Neural crest cell (in vitro differentiated cells): ENCODE measurements at regions not wholly inside any gene's neighbourhood (a gene's known extent, or its start where the extent isn't known, plus 50 kb on each side); places are given as distances from the start of the nearest gene placed in this dataset.

Experiments
- DNase-seq: peaks from one replicate; pipeline ENCODE4 v3.0.0; 2021; ENCODE audit warnings: low read depth, mixed read lengths, low spot score
- H3K27ac Mint-ChIP-seq: one replicate; pipeline ENCODE4 v1.8.0; 2021; ENCODE audit warnings: mild to moderate bottlenecking, mixed read lengths; ENCODE audit not compliant: unreplicated experiment
- H3K27me3 Mint-ChIP-seq: 2 replicates; pipeline ENCODE4 v1.8.0; 2021; ENCODE audit warnings: low read depth, mild to moderate bottlenecking, mixed read lengths
- H3K36me3 Mint-ChIP-seq: 2 replicates; pipeline ENCODE4 v1.8.0; 2021; ENCODE audit warnings: low read depth, mild to moderate bottlenecking, mixed read lengths
- H3K4me1 Mint-ChIP-seq: 2 replicates; pipeline ENCODE4 v1.8.0; 2021; ENCODE audit warnings: mixed read lengths
- H3K4me3 Mint-ChIP-seq: one replicate; pipeline ENCODE4 v1.8.0; 2021; ENCODE audit warnings: mild to moderate bottlenecking, mixed read lengths
- H3K9me3 Mint-ChIP-seq: 2 replicates; pipeline ENCODE4 v1.8.0; 2021; ENCODE audit warnings: mixed read lengths
- TF ChIP-seq, protein P1 (sequence below): fragments of 200-600 bp; sonication (generic); conservative IDR thresholded peaks from 2 replicates; pipeline ENCODE4 v1.5.0; 2021; ENCODE audit warnings: antibody characterized with exemption, mild to moderate bottlenecking

DNA sequence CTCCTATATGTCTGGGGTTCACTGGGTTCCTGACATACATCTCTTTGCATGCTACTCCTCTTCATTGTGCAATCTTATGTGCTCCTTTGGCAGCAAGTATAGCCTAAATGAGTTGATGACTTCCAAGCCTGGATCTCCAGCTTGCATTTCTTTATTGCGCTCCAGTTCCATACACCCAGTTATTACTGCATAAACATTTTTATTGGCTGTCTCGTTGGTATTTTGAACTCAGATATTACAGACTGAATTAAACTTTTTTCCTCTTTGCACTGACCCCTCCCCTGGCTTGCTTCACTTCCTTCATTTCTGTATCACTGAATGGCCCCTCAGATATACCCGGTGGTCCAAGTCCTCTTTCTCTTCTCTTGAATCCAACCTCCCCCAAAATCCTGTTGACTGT, 219.2 kb downstream of the MC4R start:
- H3K27me3 Mint-ChIP-seq, result no peaks in the 10 kb centered on the region
- no peaks in the 10 kb centered on the region for H3K36me3 Mint-ChIP-seq
- DNase-seq, result no peak
- H3K9me3 Mint-ChIP-seq, result no peaks in the 10 kb centered on the region
- TF ChIP-seq, protein P1, sequence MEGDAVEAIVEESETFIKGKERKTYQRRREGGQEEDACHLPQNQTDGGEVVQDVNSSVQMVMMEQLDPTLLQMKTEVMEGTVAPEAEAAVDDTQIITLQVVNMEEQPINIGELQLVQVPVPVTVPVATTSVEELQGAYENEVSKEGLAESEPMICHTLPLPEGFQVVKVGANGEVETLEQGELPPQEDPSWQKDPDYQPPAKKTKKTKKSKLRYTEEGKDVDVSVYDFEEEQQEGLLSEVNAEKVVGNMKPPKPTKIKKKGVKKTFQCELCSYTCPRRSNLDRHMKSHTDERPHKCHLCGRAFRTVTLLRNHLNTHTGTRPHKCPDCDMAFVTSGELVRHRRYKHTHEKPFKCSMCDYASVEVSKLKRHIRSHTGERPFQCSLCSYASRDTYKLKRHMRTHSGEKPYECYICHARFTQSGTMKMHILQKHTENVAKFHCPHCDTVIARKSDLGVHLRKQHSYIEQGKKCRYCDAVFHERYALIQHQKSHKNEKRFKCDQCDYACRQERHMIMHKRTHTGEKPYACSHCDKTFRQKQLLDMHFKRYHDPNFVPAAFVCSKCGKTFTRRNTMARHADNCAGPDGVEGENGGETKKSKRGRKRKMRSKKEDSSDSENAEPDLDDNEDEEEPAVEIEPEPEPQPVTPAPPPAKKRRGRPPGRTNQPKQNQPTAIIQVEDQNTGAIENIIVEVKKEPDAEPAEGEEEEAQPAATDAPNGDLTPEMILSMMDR, result no peak
- no peak overlapping the region for H3K4me3 Mint-ChIP-seq
- no peak overlapping the region for H3K27ac Mint-ChIP-seq
- H3K4me1 Mint-ChIP-seq, result no peaks in the 10 kb centered on the region

DNA sequence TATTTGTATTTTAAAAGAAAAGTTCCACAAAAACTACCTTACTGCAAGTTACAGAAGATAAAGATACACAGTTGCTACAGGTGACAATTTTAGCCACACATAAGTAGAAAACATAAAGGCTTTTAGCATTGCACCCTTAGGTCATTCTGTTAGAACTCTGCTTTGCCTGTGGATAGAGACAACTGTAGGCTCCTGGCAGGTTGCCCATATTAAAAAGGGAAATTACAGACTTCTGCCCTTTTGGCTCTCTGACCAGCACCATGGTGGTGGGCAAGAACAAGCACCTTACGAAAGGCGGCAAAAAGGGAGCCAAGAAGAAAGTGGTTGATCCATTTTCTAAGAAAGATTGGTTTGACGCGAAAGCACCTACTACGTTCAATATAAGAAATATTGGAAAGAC, 223.3 kb downstream of the MC4R start:
- H3K27me3 Mint-ChIP-seq, result no peaks in the 10 kb centered on the region
- no peaks in the 10 kb centered on the region for H3K4me1 Mint-ChIP-seq
- no peak for DNase-seq
- TF ChIP-seq, protein P1, result no peak
- H3K27ac Mint-ChIP-seq, result no peak overlapping the region
- H3K9me3 Mint-ChIP-seq, result no peaks in the 10 kb centered on the region
- no peaks in the 10 kb centered on the region for H3K36me3 Mint-ChIP-seq
- no peak overlapping the region for H3K4me3 Mint-ChIP-seq

DNA sequence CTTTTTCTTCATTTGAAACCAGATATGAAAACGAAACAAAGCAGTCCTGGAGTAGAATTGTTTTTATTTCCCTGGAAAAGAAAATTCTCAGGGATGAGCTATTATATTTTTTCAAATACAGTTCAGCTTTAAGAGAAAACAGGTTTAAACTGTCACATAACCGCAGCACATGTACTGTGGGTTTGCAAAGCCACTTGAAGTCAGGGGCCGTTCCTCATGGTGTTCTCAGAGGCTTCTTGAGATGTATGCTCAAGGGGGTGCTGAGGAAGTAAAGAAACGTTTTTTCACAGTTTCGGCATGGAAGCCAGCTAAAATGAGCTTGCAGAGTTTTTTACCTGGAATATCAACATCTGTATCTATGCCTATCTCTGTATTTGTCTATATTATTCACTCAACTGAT, 225.3 kb downstream of the MC4R start:
- no peaks in the 10 kb centered on the region for H3K9me3 Mint-ChIP-seq
- no peaks in the 10 kb centered on the region for H3K36me3 Mint-ChIP-seq
- no peak for DNase-seq
- H3K27ac Mint-ChIP-seq, result no peak overlapping the region
- no peaks in the 10 kb centered on the region for H3K4me1 Mint-ChIP-seq
- H3K4me3 Mint-ChIP-seq, result no peak overlapping the region
- TF ChIP-seq, protein P1, result no peak
- no peaks in the 10 kb centered on the region for H3K27me3 Mint-ChIP-seq

DNA sequence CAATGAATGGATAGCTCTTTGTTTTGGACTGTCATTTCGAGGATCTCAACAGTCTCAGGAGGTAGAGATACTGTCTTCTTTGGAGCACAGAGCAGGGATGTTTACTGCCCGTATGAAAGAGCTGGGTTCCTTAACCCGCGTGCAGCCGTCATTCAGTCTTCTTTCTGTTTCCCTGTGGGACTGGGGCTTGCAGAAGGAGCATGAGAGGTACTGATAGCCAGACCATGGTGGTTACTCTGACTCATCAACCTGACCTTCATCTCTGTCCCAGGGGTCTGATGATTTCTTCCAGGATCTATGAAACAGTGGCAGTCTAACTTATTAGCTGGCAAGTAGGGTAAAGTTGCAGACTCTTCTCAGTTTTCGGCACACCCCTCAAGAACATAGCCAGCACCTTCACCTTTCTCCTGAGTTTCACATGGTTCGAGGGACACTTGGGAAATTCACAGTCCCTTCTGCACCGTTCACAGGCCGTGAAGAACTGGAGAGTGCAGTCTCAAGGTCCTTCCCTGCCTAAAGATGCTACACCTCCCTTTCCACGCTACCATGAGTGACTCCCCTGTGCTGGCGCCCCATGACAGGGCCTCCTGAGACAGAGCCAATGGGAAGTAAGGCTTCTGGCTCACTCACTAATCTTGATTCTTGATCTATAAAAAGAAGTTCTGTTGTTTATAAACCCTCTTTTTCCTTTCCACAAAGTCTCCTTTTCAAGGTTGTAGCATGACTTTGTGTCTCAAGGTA, 226.2 kb downstream of the MC4R start:
- DNase-seq, result no peak
- H3K4me3 Mint-ChIP-seq, result no peak overlapping the region
- no peaks in the 10 kb centered on the region for H3K4me1 Mint-ChIP-seq
- no peaks in the 10 kb centered on the region for H3K36me3 Mint-ChIP-seq
- no peaks in the 10 kb centered on the region for H3K27me3 Mint-ChIP-seq
- H3K9me3 Mint-ChIP-seq, result no peaks in the 10 kb centered on the region
- TF ChIP-seq, protein P1, result no peak
- H3K27ac Mint-ChIP-seq, result no peak overlapping the region

- H3K9me3 Mint-ChIP-seq, result no peaks in the 10 kb centered on the region
- no peak for DNase-seq
- no peak overlapping the region for H3K27ac Mint-ChIP-seq
- no peaks in the 10 kb centered on the region for H3K27me3 Mint-ChIP-seq
- TF ChIP-seq, protein P1, result no peak
- H3K4me3 Mint-ChIP-seq, result no peak overlapping the region
- no peaks in the 10 kb centered on the region for H3K4me1 Mint-ChIP-seq
- no peaks in the 10 kb centered on the region for H3K36me3 Mint-ChIP-seq
Observed at GRCh38 chr18:60145776-60146175, 226.8 kb downstream of the MC4R start.
